ENCODE measurements at regions not wholly inside any gene's neighbourhood (a gene's known extent, or its start where the extent isn't known, plus 50 kb on each side); places are given as distances from the start of the nearest gene placed in this dataset.

- TF ChIP-seq CTCF (IDR thresholded peaks at IDR 0.05) (no peak), ZFX (IDR thresholded peaks at IDR 0.05; ENCODE audit: borderline replicate concordance) (no peak)
- no peak overlapping the region for H3K27ac ChIP-seq
Observed at GRCh38 chr2:150006591-150006990, 419.0 kb upstream of the MMADHC start.

- H3K27ac ChIP-seq, result no peak overlapping the region
- TF ChIP-seq ZFX (IDR thresholded peaks at IDR 0.05; ENCODE audit: borderline replicate concordance), result no peak
- no peak for TF ChIP-seq CTCF (IDR thresholded peaks at IDR 0.05)
Observed at GRCh38 chr2:150003544-150003943, 416.0 kb upstream of the MMADHC start.

- TF ChIP-seq ZFX (IDR thresholded peaks at IDR 0.05; ENCODE audit: borderline replicate concordance) (no peak), CTCF (IDR thresholded peaks at IDR 0.05) (no peak)
- no peak overlapping the region for H3K27ac ChIP-seq
Observed at GRCh38 chr2:150001788-150002187, 414.2 kb upstream of the MMADHC start.

DNA sequence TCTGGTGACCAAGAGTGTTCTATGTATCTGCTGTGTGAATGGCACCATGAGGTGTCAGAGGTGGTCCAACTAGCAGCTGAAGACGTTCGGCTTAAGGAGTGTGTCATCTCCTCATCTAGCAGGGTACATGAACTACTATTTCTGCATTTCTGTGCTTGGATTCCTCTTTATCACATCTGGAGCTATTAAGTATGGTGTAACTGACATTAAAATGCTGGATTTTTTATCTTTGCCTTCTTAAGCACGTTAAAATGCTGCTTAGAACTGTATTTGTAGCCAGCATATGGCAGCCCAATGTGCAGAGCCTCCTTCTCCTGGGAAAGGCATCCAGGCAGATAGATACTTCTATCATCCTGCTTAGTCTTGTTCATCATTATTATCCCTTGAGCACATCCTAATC lies 409.3 kb upstream of the MMADHC start:
- TF ChIP-seq ZFX (IDR thresholded peaks at IDR 0.05; ENCODE audit: borderline replicate concordance), result no peak
- H3K27ac ChIP-seq, result no peak overlapping the region

GRCh38 chr2:149994057-149994728 lies 406.6 kb upstream of the MMADHC start:
- TF ChIP-seq ZFX (IDR thresholded peaks at IDR 0.05; ENCODE audit: borderline replicate concordance), result no peak
- TF ChIP-seq CTCF (IDR thresholded peaks at IDR 0.05), result no peak
- no peak overlapping the region for H3K27ac ChIP-seq

GRCh38 chr2:149993316-149993715 lies 405.7 kb upstream of the MMADHC start:
- H3K27ac ChIP-seq, result no peak overlapping the region
- no peak for TF ChIP-seq CTCF (IDR thresholded peaks at IDR 0.05)
- TF ChIP-seq ZFX (IDR thresholded peaks at IDR 0.05; ENCODE audit: borderline replicate concordance), result no peak

DNA sequence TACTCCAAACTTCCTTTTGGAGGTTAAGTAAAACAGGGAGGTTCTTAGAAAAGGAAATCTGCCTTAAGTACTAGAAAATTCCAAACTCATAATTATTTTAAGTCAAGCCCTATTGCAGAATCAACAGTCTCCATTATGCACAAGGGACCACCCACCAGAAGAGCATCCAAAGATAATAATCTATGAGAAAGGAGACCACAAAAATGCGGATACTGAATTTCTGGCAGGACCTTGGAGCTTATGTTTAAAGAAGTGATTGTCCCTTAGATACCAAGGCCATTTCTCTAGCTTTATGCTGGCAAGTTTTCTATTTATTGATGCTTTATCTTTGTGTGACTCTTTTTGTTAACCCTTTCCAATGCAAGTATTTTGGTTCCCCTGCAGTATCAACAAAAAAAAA lies 404.0 kb upstream of the MMADHC start:
- H3K27ac ChIP-seq, result no peak overlapping the region

More for the DNA sequence above, 404.0 kb upstream of the MMADHC start:
- TF ChIP-seq CTCF (IDR thresholded peaks at IDR 0.05) (no peak), ZFX (IDR thresholded peaks at IDR 0.05; ENCODE audit: borderline replicate concordance) (no peak)
